HG03571 (cell line): ENCODE measurements at regions not wholly inside any gene's neighbourhood (a gene's known extent, or its start where the extent isn't known, plus 50 kb on each side); places are given as distances from the start of the nearest gene placed in this dataset.
"Not testable (repeated sequence)": the region's sequence is repeated elsewhere in the genome, so short reads cannot be mapped to it uniquely, and the experiment has no call there.

ENCODE experiments used
- ATAC-seq: cut with Tn5 transposase; IDR thresholded peaks from one replicate; pipeline ENCODE4 v1.9.1; 2021; ENCODE audit not compliant: unreplicated experiment

DNA sequence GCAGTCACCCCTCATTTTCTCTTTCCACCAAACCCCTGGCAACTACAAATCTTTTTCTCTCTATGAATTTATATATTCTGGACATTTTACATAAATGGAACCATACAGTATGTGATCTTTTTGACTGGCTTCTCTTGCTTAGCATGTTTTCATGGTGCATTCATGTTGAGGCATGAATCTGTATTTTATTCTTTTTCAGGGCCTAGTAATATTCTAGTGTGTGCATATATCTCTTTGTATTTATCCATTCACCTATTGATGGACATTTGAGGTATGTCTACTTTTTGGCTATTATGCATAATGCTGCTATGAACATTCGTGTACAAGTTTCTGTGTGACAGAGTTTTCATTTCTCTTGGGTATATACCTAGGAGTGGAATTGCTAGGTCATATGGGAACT, 78.2 kb downstream of the HACD1 start:
- no peak for ATAC-seq

DNA sequence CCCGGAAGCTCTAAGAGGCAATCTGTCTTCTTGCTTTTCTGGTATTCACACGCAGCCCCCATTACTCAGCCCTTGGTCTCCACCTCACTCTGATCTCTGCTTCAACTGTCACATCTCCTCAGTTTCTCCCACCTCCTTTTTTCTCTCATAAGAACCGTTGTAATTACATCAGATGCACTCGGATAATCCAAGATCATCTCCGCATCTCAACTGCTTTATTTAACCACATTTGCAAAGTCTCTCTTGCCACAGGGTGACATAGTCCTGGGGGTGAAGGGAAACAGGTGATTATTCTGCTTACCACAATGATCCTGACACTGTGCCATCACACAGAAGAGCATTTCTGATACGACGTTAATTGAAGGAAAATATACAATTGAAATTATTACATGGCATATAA, 79.9 kb downstream of the HACD1 start:
- no peak for ATAC-seq

DNA sequence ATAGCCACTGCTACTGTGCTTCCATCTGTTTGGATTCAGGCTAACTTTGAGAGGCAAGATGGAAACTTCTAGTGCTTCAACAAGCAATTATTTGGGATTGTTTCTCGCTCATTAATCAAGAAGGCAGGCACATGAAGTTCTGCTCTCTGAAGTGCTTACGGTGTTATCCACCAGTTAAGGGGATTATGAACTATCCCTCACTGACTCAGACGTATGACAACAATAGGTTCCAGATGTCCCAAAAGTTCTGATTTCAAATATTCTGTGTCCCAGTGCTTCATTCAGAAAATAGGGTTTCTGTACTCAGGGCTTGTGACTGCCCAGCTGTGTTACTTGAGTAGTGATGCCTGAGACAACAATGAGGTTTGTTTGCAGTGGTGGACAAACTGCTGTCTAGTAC, 81.0 kb downstream of the HACD1 start:
- no peak for ATAC-seq

DNA sequence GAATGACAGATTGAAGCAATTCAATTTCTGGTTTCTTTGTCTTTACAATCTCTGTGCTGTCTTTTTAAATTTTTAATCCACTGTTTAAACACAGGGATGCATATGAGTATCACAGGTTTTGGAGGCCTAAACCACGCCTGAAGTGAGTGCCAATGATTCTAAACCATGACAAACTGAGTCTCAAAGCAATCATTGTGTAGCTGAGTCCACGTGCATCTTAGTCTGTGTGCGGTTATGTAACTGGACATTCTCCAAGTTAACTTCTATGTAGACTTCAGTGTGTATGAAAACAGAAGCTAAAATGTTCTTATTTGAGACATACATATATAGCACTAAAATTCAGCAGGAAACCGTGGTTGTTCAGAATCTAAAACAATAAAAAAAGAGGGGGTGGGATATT, 79.3 kb upstream of the ST8SIA6 start:
- ATAC-seq = no peak

- ATAC-seq = no peak
Measured at GRCh38 chr10:17528306-17528862, 74.0 kb upstream of the ST8SIA6 start.

GRCh38 chr10:17527514-17528146, 73.2 kb upstream of the ST8SIA6 start:
- no peak for ATAC-seq

DNA sequence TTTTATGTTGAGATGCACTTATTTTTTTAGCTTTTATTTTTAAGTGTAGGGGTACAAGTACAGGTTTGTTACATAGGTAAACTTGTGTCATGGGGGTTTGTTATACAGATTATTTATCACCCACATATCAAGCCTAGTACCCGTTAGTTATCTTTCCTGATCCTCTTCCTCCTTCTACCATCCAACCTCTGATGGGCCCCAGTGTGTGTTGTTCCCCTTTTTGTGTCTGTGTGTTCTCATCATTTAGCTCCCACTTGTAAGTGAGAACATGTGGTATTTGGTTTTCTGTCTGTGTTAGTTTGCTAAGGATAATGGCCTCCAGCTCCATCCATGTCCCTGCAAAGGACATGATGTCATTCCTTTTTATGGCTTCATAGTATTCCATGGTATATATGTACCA, 72.2 kb upstream of the ST8SIA6 start:
- not testable (repeated sequence) for ATAC-seq

GRCh38 chr10:17523917-17524316, 69.5 kb upstream of the ST8SIA6 start:
- ATAC-seq = no peak

- ATAC-seq = no peak
Measured at GRCh38 chr10:17523246-17523753, 68.9 kb upstream of the ST8SIA6 start.

- ATAC-seq = not testable (repeated sequence)
Measured at GRCh38 chr10:17522269-17522668, 67.9 kb upstream of the ST8SIA6 start.

- no peak for ATAC-seq
Measured at GRCh38 chr10:17519457-17519856, 65.1 kb upstream of the ST8SIA6 start.

GRCh38 chr10:17518338-17518737, 63.9 kb upstream of the ST8SIA6 start:
- ATAC-seq = no peak

DNA sequence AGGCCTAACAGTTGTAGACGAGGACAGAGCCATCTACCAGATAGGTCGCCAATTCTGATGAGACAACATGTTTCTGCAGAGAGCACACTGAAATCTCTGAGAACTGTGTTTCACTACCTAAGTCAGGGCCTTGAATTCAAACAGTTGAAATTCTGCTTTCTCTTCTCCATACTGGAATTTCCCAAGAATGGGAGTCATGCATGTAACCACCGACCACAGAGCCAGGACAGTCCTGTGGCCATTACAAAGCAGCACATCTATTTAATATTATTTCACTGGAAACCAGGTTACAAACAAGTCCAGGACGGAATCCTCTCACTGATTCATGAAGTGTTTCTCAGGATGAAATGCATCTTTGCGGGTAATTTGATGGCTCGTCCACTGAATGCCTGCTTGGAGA, 62.0 kb upstream of the ST8SIA6 start:
- ATAC-seq = no peak

DNA sequence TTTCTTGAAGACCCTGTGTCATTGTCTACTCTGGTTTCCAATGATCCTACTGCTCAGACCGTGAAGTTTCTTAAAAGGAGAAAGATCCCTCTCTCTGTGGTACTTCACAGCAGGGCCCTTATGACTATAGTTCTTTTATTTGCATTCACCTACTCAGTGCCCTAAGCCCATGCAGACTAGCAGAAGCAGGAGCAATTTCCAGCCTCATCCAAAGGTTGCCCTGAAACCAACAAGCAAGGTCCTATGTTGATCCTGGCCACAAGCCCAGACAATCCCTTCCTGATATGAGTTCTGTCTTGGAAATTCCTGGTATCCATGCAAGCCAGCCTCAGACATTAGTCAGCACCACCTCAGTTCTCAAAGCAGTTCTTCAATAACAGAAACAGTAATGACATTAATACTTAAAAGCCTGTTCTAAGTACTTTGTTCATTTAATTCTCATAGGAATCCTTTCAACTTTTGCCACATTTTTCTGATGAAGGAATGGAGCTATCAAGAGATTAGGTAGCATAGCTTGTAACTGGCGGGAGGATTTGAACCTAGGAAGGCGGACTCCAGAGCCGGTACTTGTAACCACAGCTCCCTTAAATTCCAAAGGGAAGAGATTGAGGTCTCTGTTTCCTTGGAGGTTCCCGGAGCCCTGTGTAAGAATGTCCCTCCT, 58.1 kb upstream of the ST8SIA6 start:
- ATAC-seq = no peak

GRCh38 chr10:17510242-17510908, 56.0 kb upstream of the ST8SIA6 start:
- peak; percentile 65 for ATAC-seq

GRCh38 chr10:17507538-17507937, 53.1 kb upstream of the ST8SIA6 start:
- ATAC-seq = no peak

DNA sequence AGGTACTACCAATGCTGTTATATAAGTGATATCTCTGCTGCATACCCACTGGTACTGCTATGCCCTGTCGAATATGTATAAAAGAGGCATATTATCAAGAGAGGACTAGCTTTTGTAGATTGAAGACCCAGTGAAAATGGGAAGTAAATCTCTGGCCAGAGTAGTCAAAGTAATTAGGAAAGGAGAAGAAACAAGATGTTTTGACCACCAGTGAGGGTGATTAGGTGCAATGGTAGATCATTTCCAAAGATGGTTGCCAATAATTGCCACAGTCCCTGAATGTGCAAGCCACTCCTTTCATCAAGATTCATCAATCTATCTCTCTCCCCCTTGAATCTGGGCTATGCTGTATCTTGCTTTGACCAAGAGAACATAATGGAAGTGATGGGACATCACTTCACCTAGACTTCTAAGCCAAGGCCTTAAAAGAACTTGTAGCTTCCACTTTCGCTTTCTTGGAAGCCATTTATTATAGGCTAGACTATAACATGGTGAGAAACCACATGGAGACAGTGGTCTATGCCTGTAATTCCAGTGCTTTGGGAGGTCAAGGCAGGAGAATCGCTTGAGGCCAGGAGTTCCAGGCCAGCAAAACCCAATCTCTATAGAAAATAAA, 52.6 kb upstream of the ST8SIA6 start:
- no peak for ATAC-seq

DNA sequence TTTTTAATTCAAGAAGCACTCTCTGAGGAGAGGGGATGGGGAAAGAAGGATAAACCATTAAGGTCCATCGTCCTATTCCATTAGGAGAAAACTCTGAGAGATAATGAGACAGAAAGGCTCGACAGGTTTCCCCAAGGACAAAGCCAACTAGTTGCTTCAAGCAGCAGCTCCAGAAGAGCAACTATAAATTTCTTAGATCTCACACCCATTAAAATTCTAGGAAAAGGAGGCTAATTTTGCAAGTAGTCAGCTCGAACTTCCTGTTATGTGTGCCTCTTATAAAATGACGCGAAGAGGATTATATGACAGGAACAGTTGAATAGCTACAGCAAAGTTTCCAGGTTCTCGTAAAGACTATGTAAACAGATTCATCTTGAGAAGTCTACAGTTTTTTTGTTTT, 52.0 kb upstream of the ST8SIA6 start:
- ATAC-seq = no peak

DNA sequence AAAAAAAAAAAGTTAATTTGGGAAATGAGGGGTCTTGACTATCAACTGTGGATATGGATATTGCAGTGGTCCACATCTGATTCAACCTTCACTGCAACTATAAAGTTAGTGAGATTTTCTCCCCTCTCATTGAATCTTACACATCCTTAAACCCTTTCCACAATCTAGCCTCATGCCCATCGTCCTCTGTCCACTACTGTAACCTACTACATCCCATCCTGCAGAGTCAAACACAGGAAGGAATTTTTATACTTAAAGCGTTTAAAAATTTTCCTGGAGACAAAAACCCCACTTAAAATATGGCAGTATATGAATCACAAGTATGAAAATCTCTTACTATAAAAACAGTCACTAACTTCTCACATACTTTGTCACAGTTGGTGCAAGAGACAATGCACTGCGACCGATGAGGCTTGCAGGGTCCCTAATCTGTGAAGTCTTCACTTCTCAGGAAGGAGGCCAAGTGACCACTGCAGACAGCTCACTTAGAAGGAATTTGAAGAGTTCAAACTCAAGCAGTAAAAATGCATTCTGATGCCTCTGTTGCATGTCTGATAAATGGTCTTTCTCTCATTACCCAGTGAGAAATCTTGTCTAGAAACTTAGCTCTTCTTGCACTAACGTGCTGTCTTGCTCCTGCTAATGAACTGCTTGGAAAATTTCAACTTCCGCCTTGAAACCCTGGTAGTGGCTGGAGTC, 50.3 kb upstream of the ST8SIA6 start:
- ATAC-seq = no peak
